Tibial nerve (tissue), 3 donors: ENCODE measurements at regions not wholly inside any gene's neighbourhood (a gene's known extent, or its start where the extent isn't known, plus 50 kb on each side); places are given as distances from the start of the nearest gene placed in this dataset.

Experiments used
- CTCF ChIP-seq, 5 experiments: fragments of 200-600 bp in 3 of 5; fragments of 450-650 bp in 2 of 5; sonication (generic) in 3 of 5; IDR thresholded peaks; one replicate each; pipeline ENCODE4 v1.5.1; 2016 to 2019; ENCODE audit warnings: antibody characterized with exemption in 5 of 5, mild to moderate bottlenecking in 3 of 5, moderate library complexity in 2 of 5
- POLR2A ChIP-seq, 2 donors: fragments of 450-650 bp; IDR thresholded peaks; one replicate each; pipeline ENCODE4 v1.6.1; 2017; ENCODE audit warnings: antibody characterized with exemption in 2 of 2, mild to moderate bottlenecking in 2 of 2, moderate library complexity in 2 of 2

GRCh38 chr3:104952146-104952972, 414.4 kb upstream of the ALCAM start:
- TF ChIP-seq CTCF (IDR thresholded peaks at IDR 0.05) (no peak), POLR2A (IDR thresholded peaks at IDR 0.05) (no peak)
